Muscle layer of duodenum (tissue), 2 donors: ENCODE measurements at regions not wholly inside any gene's neighbourhood (a gene's known extent, or its start where the extent isn't known, plus 50 kb on each side); places are given as distances from the start of the nearest gene placed in this dataset.
"Not testable (repeated sequence)": the region's sequence is repeated elsewhere in the genome, so short reads cannot be mapped to it uniquely, and the experiment has no call there.

ENCODE experiments used
- H3K27ac ChIP-seq: one replicate; pipeline ENCODE4 v1.7.0; 2013; ENCODE audit warnings: mild to moderate bottlenecking, low read length
- H3K27me3 ChIP-seq: one replicate; pipeline ENCODE4 v1.7.0; 2013; ENCODE audit warnings: low read depth, mild to moderate bottlenecking, control low read depth, low read length
- H3K36me3 ChIP-seq, 2 donors: one replicate each; pipeline ENCODE4 v1.7.0; 2013; ENCODE audit warnings: low read length in 2 of 2, control low read depth in 1 of 2, mild to moderate bottlenecking in 1 of 2; ENCODE audit not compliant: insufficient read depth in 2 of 2, control insufficient read depth in 1 of 2
- H3K4me1 ChIP-seq, 2 donors: one replicate each; pipeline ENCODE4 v1.7.0; 2013; ENCODE audit warnings: low read length in 2 of 2, mild to moderate bottlenecking in 2 of 2, control low read depth in 1 of 2, moderate library complexity in 1 of 2; ENCODE audit not compliant: insufficient read depth in 2 of 2, control insufficient read depth in 1 of 2
- H3K4me3 ChIP-seq, 2 donors: one replicate each; pipeline ENCODE4 v1.7.0; 2013; ENCODE audit warnings: low read length in 2 of 2, low read depth in 1 of 2, mild to moderate bottlenecking in 1 of 2
- H3K9me3 ChIP-seq, 2 donors: one replicate each; pipeline ENCODE4 v1.7.0; 2013; ENCODE audit warnings: low read length in 2 of 2, control low read depth in 1 of 2, mild to moderate bottlenecking in 1 of 2; ENCODE audit not compliant: control insufficient read depth in 1 of 2
- donor health status: healthy.

GRCh38 chr3:87771337-87772192 lies 287.2 kb downstream of the CGGBP1 start:
- Histone ChIP-seq H3K27me3 (no peaks in the 10 kb centered on the region), H3K9me3 (no peaks in the 10 kb centered on the region), H3K36me3 (no peaks in the 10 kb centered on the region), H3K4me3 (no peak overlapping the region), H3K27ac (no peak overlapping the region), H3K4me1 (no peaks in the 10 kb centered on the region)

- no peak overlapping the region for H3K4me3 ChIP-seq
- no peaks in the 10 kb centered on the region for H3K4me1 ChIP-seq
- H3K9me3 ChIP-seq = peaks cover 0 to 3% of the 10 kb centered on the region in 2 donors
- H3K27ac ChIP-seq = no peak overlapping the region
- H3K27me3 ChIP-seq = no peaks in the 10 kb centered on the region
- H3K36me3 ChIP-seq = no peaks in the 10 kb centered on the region
Observed at GRCh38 chr3:87766721-87767120, 292.1 kb downstream of the CGGBP1 start.

- Histone ChIP-seq H3K4me3 (no peak overlapping the region), H3K36me3 (no peaks in the 10 kb centered on the region), H3K4me1 (no peaks in the 10 kb centered on the region), H3K27me3 (no peaks in the 10 kb centered on the region), H3K27ac (no peak overlapping the region), H3K9me3 (peaks cover 0 to 3% of the 10 kb centered on the region in 2 donors)
Observed at GRCh38 chr3:87765256-87765655, 293.5 kb downstream of the CGGBP1 start.

- Histone ChIP-seq H3K36me3 (no peaks in the 10 kb centered on the region), H3K27ac (no peak overlapping the region), H3K4me3 (no peak overlapping the region), H3K9me3 (peaks cover 0 to 3% of the 10 kb centered on the region in 2 donors), H3K27me3 (no peaks in the 10 kb centered on the region), H3K4me1 (no peaks in the 10 kb centered on the region)
Observed at GRCh38 chr3:87761795-87762194, 297.0 kb downstream of the CGGBP1 start.

- no peak overlapping the region for H3K4me3 ChIP-seq
Observed at GRCh38 chr3:87761341-87761740, 297.5 kb downstream of the CGGBP1 start.

GRCh38 chr3:87756616-87757015 lies 302.2 kb downstream of the CGGBP1 start:
- H3K4me1 ChIP-seq = no peaks in the 10 kb centered on the region
- no peak overlapping the region for H3K27ac ChIP-seq
- no peak overlapping the region for H3K4me3 ChIP-seq
- H3K27me3 ChIP-seq = no peaks in the 10 kb centered on the region
- no peaks in the 10 kb centered on the region for H3K36me3 ChIP-seq
- H3K9me3 ChIP-seq = peaks cover 0 to 4% of the 10 kb centered on the region in 2 donors

More at GRCh38 chr3:87761341-87761740, 297.5 kb downstream of the CGGBP1 start:
- Histone ChIP-seq H3K4me1 (no peaks in the 10 kb centered on the region), H3K36me3 (no peaks in the 10 kb centered on the region), H3K9me3 (peaks cover 0 to 3% of the 10 kb centered on the region in 2 donors), H3K27ac (no peak overlapping the region), H3K27me3 (no peaks in the 10 kb centered on the region)

GRCh38 chr3:87755852-87756251 lies 303.0 kb downstream of the CGGBP1 start:
- H3K27me3 ChIP-seq = no peaks in the 10 kb centered on the region
- H3K36me3 ChIP-seq = no peaks in the 10 kb centered on the region
- H3K4me1 ChIP-seq = no peaks in the 10 kb centered on the region
- H3K27ac ChIP-seq = no peak overlapping the region
- peaks cover 0 to 4% of the 10 kb centered on the region in 2 donors for H3K9me3 ChIP-seq
- H3K4me3 ChIP-seq = no peak overlapping the region

GRCh38 chr3:87742250-87742649 lies 316.6 kb downstream of the CGGBP1 start:
- Histone ChIP-seq H3K27me3 (no peaks in the 10 kb centered on the region), H3K9me3 (peaks cover 0 to 20% of the 10 kb centered on the region in 2 donors), H3K4me1 (no peaks in the 10 kb centered on the region), H3K27ac (no peak overlapping the region), H3K36me3 (no peaks in the 10 kb centered on the region), H3K4me3 (no peak overlapping the region)

- not testable (repeated sequence) for H3K27me3 ChIP-seq, H3K36me3 ChIP-seq, H3K4me3 ChIP-seq, H3K27ac ChIP-seq, H3K4me1 ChIP-seq
- H3K9me3 ChIP-seq = peaks cover 0 to 20% of the 10 kb centered on the region in 2 donors
Observed at GRCh38 chr3:87740894-87741293, 317.9 kb downstream of the CGGBP1 start.

- H3K27ac ChIP-seq, H3K4me1 ChIP-seq, H3K27me3 ChIP-seq, H3K36me3 ChIP-seq, H3K4me3 ChIP-seq: not testable (repeated sequence)
- peaks cover 0 to 20% of the 10 kb centered on the region in 2 donors for H3K9me3 ChIP-seq
Observed at GRCh38 chr3:87737817-87738216, 321.0 kb downstream of the CGGBP1 start.

GRCh38 chr3:87733671-87734367 lies 325.0 kb downstream of the CGGBP1 start:
- Histone ChIP-seq H3K9me3 (peaks cover 0 to 2% of the 10 kb centered on the region in 2 donors), H3K36me3 (no peaks in the 10 kb centered on the region), H3K4me3 (no peak overlapping the region), H3K27me3 (no peaks in the 10 kb centered on the region), H3K4me1 (no peaks in the 10 kb centered on the region), H3K27ac (no peak overlapping the region)
